A673 (cell line): ENCODE measurements at regions not wholly inside any gene's neighbourhood (a gene's known extent, or its start where the extent isn't known, plus 50 kb on each side); places are given as distances from the start of the nearest gene placed in this dataset.

Experiments
- CTCF ChIP-seq: fragments of 300-800, 200-600 bp; sonication (generic); conservative IDR thresholded peaks from 2 replicates; pipeline ENCODE4 v1.5.1; 2017; ENCODE audit warnings: low read depth, mild to moderate bottlenecking, antibody characterized with exemption, low read length, moderate library complexity, mixed read lengths
- EZH2 ChIP-seq: fragments of 200-600 bp; sonication (generic); IDR thresholded peaks from 2 replicates; pipeline ENCODE4 v1.6.1; 2017; ENCODE audit warnings: borderline replicate concordance, low read depth, mild to moderate bottlenecking, mixed read lengths, antibody characterized with exemption, low read length; ENCODE audit not compliant: poor library complexity, severe bottlenecking

GRCh38 chr6:168242940-168243225 is 76.7 kb downstream of the DACT2 start:
- TF ChIP-seq EZH2 (no peak), CTCF (no peak)
